GM12878 (cell line): ENCODE measurements at regions not wholly inside any gene's neighbourhood (a gene's known extent, or its start where the extent isn't known, plus 50 kb on each side); places are given as distances from the start of the nearest gene placed in this dataset.

Experiments
- ATAC-seq: fragments of 200-7000 bp; cut with Tn5 transposase; 3 replicates; pipeline ENCODE4 v1.9.1; 2020; ENCODE audit warnings: mild to moderate bottlenecking, moderate library complexity
- BruUV-seq: library from RNA; stranded (reverse); fragments of 400-500 nt; replicated peaks from 2 replicates; lab custom pipeline; 2021; lab: Mats Ljungman, UMichigan
- CTCF ChIA-PET: fragments of 300-600 bp; sonication (Branson Sonifier 250); formaldehyde crosslinking; extraction: SDS; loops from one replicate; lab custom pipeline; 2021; ENCODE audit warnings: inconsistent platforms; lab: Yijun Ruan, JAX
- POLR2A ChIA-PET: fragments of 350-600 bp; formaldehyde crosslinking; extraction: SDS; loops from one replicate; lab custom pipeline; 2021; ENCODE audit warnings: inconsistent platforms; lab: Charles Lee
- RAD21 ChIA-PET: fragments of 300-600 bp; sonication (Branson Sonifier 250); formaldehyde crosslinking; loops from one replicate; lab custom pipeline; 2023; ENCODE audit warnings: antibody characterized with exemption; ENCODE audit not compliant: unreplicated experiment; lab: Charles Lee
- SMC1A ChIA-PET: fragments of 300-600 bp; sonication (Branson Sonifier 250); formaldehyde crosslinking; loops from one replicate; lab custom pipeline; 2023; ENCODE audit not compliant: unreplicated experiment, uncharacterized antibody; lab: Charles Lee
- DNase-seq: peaks from one replicate; pipeline ENCODE4 v3.0.0-alpha.2; 2011; ENCODE audit warnings: low read depth, low spot score
- FAIRE-seq: peaks from 3 replicates; lab custom pipeline; 2011; peaks lifted over from hg19 to GRCh38; lab: Jason Lieb, UNC
- H2AFZ ChIP-seq: 2 replicates; pipeline ENCODE4 v1.6.0; 2011; ENCODE audit warnings: low read depth, low read length, control low read depth; ENCODE audit not compliant: control insufficient read depth
- H3K27ac ChIP-seq: 2 replicates; pipeline ENCODE4 v1.5.1; 2011; ENCODE audit warnings: control low read depth; ENCODE audit not compliant: control insufficient read depth, insufficient read depth
- H3K27me3 ChIP-seq, 2 experiments: replicated peaks in 1 of 2; 2 replicates each; pipeline versions ENCODE4 v1.6.0 to v1.6.1; 2011; ENCODE audit warnings: low read length in 1 of 2; ENCODE audit not compliant: control insufficient read depth in 2 of 2, insufficient read depth in 2 of 2
- H3K36me3 ChIP-seq, 2 experiments: 2 replicates each; pipeline ENCODE4 v1.5.1; 2011; ENCODE audit warnings: low read length in 1 of 2; ENCODE audit not compliant: control insufficient read depth in 2 of 2, insufficient read depth in 2 of 2
- H3K4me1 ChIP-seq: 2 replicates; pipeline ENCODE4 v1.6.1; 2011; ENCODE audit warnings: mild to moderate bottlenecking, low read length, moderate library complexity, mixed read lengths; ENCODE audit not compliant: control insufficient read depth, insufficient read depth
- H3K4me2 ChIP-seq: 2 replicates; pipeline ENCODE4 v1.6.0; 2011; ENCODE audit warnings: control low read depth; ENCODE audit not compliant: control insufficient read depth, insufficient read depth
- H3K4me3 ChIP-seq: fragments of 200-600 bp; sonication (generic); 2 replicates; pipeline ENCODE4 v1.5.1; 2016
- H3K79me2 ChIP-seq: 2 replicates; pipeline ENCODE4 v1.6.0; 2011; ENCODE audit warnings: low read length; ENCODE audit not compliant: control insufficient read depth, insufficient read depth
- H3K9ac ChIP-seq: 2 replicates; pipeline ENCODE4 v1.8.0; 2011; ENCODE audit warnings: low read length, control low read depth, mixed read lengths; ENCODE audit not compliant: control insufficient read depth, insufficient read depth
- H3K9me3 ChIP-seq: replicated peaks from 3 replicates; pipeline ENCODE4 v1.5.1; 2011; ENCODE audit warnings: mild to moderate bottlenecking, low read length; ENCODE audit not compliant: control insufficient read depth, insufficient read depth
- H4K20me1 ChIP-seq: 2 replicates; pipeline ENCODE4 v1.6.0; 2011; ENCODE audit not compliant: control insufficient read depth, insufficient read depth
- NFXL1 ChIP-seq: fragments of 450-650 bp; IDR thresholded peaks from 2 replicates; pipeline ENCODE4 v1.6.1; 2017; ENCODE audit warnings: antibody characterized with exemption, mild to moderate bottlenecking, borderline replicate concordance
- NFYB ChIP-seq: IDR thresholded peaks from 2 replicates; pipeline ENCODE4 v1.6.1; 2011; ENCODE audit warnings: low read depth, mild to moderate bottlenecking, low read length, improper control_type of control experiment, moderate library complexity; ENCODE audit not compliant: insufficient read depth
- RELA ChIP-seq: fragments of 450-650 bp; IDR thresholded peaks from 2 replicates; pipeline ENCODE4 v1.8.0; 2014; ENCODE audit warnings: borderline replicate concordance; ENCODE audit not compliant: partially characterized antibody
- SREBF1 ChIP-seq: IDR thresholded peaks from 2 replicates; pipeline ENCODE4 v1.6.1; 2012; ENCODE audit warnings: mild to moderate bottlenecking, low read length
- SREBF2 ChIP-seq: IDR thresholded peaks from 2 replicates; pipeline ENCODE4 v1.6.1; 2012; ENCODE audit warnings: mild to moderate bottlenecking, low read length
- STAT1 ChIP-seq: fragments of 450-650 bp; conservative IDR thresholded peaks from 2 replicates; pipeline ENCODE4 v1.6.1; 2014; ENCODE audit warnings: antibody characterized with exemption, mild to moderate bottlenecking
- TCF3 ChIP-seq: IDR thresholded peaks from 2 replicates; pipeline ENCODE4 v1.6.1; 2012; ENCODE audit warnings: low read depth, mild to moderate bottlenecking, low read length, borderline replicate concordance; ENCODE audit not compliant: insufficient read depth
- WGBS: methylation state at CpG from one replicate; pipeline ENCODE4 v1.1.6; 2016; ENCODE audit warnings: low lambda C conversion rate; ENCODE audit not compliant: insufficient replicate concordance, insufficient coverage; ENCODE audit errors: missing lambda C conversion rate; 5-methylcytosine and 5-hydroxymethylcytosine counted together
- in situ Hi-C: fragments of 300-500 bp; cut with MboI; formaldehyde crosslinking; loops from 9 replicates; pipeline ENCODE4 v1.14.3; 2018; ENCODE audit warnings: mixed read lengths
- intact Hi-C: fragments of 100-400 bp; cut with micrococcal nuclease; formaldehyde crosslinking; loops from one replicate; pipeline ENCODE4 v1.14.2; 2022; ENCODE audit not compliant: unreplicated experiment
- TF ChIP-seq, protein P1 (sequence below): fragments of 450-650 bp; IDR thresholded peaks from 2 replicates; pipeline ENCODE4 v1.6.1; 2017; ENCODE audit warnings: low read depth, mild to moderate bottlenecking, moderate library complexity
- TF ChIP-seq, protein P2 (sequence below): fragments of 150-350 bp; IDR thresholded peaks from 2 replicates; pipeline ENCODE4 v1.6.1; 2016; ENCODE audit warnings: low read depth, low read length
- TF ChIP-seq, protein P3 (sequence below): IDR thresholded peaks from 2 replicates; pipeline ENCODE4 v1.6.1; 2011; ENCODE audit warnings: mild to moderate bottlenecking, low read depth, low read length, moderate library complexity; ENCODE audit not compliant: insufficient replicate concordance

DNA sequence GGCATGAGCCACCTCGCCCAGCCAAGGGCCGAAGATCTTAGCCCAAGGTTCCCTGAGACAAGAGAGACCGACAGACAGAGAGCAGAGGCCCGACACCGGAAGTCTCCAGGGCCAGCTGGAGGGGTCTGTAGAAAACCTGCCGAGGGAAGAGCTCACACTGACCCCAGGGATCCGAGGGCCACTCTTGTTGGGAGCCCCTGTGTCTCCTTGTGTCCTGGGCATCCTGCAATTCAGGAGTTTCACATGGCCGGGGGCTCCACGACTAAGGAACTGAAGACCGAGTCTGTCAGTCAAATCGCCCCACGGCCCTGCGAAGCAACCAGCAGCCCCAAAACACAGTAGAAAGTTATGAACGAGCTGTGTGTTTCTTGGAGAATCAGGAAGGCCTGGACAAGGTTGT lies 1482.0 kb downstream of the BRD1 start:
- H2AFZ ChIP-seq, result no peak overlapping the region
- no peaks in the 10 kb centered on the region for H3K27me3 ChIP-seq
- no peaks in the 10 kb centered on the region for H3K79me2 ChIP-seq
- no peaks in the 10 kb centered on the region for H3K36me3 ChIP-seq
- H3K9me3 ChIP-seq, result no peaks in the 10 kb centered on the region; the same call in 2 of the 3 replicates
- H3K27ac ChIP-seq, result no peak overlapping the region
- ChIA-PET POLR2A (no interaction called here), SMC1A (no interaction called here), CTCF (no interaction called here)
- H3K9ac ChIP-seq, result no peak overlapping the region
- no peaks in the 10 kb centered on the region for H4K20me1 ChIP-seq
- ATAC-seq (no peak), DNase-seq (no peak)
- TF ChIP-seq SREBF1, result no peak
- TF ChIP-seq TCF3, result no peak
- TF ChIP-seq, protein P1, sequence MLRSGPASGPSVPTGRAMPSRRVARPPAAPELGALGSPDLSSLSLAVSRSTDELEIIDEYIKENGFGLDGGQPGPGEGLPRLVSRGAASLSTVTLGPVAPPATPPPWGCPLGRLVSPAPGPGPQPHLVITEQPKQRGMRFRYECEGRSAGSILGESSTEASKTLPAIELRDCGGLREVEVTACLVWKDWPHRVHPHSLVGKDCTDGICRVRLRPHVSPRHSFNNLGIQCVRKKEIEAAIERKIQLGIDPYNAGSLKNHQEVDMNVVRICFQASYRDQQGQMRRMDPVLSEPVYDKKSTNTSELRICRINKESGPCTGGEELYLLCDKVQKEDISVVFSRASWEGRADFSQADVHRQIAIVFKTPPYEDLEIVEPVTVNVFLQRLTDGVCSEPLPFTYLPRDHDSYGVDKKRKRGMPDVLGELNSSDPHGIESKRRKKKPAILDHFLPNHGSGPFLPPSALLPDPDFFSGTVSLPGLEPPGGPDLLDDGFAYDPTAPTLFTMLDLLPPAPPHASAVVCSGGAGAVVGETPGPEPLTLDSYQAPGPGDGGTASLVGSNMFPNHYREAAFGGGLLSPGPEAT, result no peak
- TF ChIP-seq, protein P2, sequence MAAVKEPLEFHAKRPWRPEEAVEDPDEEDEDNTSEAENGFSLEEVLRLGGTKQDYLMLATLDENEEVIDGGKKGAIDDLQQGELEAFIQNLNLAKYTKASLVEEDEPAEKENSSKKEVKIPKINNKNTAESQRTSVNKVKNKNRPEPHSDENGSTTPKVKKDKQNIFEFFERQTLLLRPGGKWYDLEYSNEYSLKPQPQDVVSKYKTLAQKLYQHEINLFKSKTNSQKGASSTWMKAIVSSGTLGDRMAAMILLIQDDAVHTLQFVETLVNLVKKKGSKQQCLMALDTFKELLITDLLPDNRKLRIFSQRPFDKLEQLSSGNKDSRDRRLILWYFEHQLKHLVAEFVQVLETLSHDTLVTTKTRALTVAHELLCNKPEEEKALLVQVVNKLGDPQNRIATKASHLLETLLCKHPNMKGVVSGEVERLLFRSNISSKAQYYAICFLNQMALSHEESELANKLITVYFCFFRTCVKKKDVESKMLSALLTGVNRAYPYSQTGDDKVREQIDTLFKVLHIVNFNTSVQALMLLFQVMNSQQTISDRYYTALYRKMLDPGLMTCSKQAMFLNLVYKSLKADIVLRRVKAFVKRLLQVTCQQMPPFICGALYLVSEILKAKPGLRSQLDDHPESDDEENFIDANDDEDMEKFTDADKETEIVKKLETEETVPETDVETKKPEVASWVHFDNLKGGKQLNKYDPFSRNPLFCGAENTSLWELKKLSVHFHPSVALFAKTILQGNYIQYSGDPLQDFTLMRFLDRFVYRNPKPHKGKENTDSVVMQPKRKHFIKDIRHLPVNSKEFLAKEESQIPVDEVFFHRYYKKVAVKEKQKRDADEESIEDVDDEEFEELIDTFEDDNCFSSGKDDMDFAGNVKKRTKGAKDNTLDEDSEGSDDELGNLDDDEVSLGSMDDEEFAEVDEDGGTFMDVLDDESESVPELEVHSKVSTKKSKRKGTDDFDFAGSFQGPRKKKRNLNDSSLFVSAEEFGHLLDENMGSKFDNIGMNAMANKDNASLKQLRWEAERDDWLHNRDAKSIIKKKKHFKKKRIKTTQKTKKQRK, result no peak
- TF ChIP-seq, protein P3, sequence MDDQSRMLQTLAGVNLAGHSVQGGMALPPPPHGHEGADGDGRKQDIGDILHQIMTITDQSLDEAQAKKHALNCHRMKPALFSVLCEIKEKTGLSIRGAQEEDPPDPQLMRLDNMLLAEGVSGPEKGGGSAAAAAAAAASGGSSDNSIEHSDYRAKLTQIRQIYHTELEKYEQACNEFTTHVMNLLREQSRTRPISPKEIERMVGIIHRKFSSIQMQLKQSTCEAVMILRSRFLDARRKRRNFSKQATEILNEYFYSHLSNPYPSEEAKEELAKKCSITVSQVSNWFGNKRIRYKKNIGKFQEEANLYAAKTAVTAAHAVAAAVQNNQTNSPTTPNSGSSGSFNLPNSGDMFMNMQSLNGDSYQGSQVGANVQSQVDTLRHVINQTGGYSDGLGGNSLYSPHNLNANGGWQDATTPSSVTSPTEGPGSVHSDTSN, result no peak
- TF ChIP-seq STAT1, result no peak
- TF ChIP-seq NFXL1, result no peak
- TF ChIP-seq NFYB, result no peak
- no peak for TF ChIP-seq RELA
- TF ChIP-seq SREBF2, result no peak
- TF ChIP-seq, all 136 proteins: peak for 0
- no peak overlapping the region for H3K4me2 ChIP-seq
- no peak for FAIRE-seq
- H3K4me1 ChIP-seq, result no peaks in the 10 kb centered on the region
- 44% methylated on average over 14 of the region's 14 CpGs for WGBS
- no peak overlapping the region for H3K4me3 ChIP-seq
- in situ Hi-C loops, result no loop called here
- RAD21 ChIA-PET, result no interaction called here
- intact Hi-C loops, result no loop called here
- no TSS peak for BruUV-seq
